HFF-Myc (cell line): ENCODE measurements at regions not wholly inside any gene's neighbourhood (a gene's known extent, or its start where the extent isn't known, plus 50 kb on each side); places are given as distances from the start of the nearest gene placed in this dataset.

Experiments
- DNase-seq: peaks from one replicate; pipeline ENCODE4 v3.0.0-alpha.2; 2011; ENCODE audit warnings: low read depth; ENCODE audit errors: extremely low read depth
- H3K4me3 ChIP-seq: replicated peaks from 2 replicates; pipeline ENCODE4 v1.5.1; 2011; ENCODE audit warnings: low read depth, mild to moderate bottlenecking, control low read depth, low read length
- CTCF ChIP-seq: IDR thresholded peaks from 2 replicates; pipeline ENCODE4 v1.5.1; 2012; ENCODE audit warnings: mild to moderate bottlenecking, low read depth, low read length, control low read depth; ENCODE audit errors: missing control alignments

DNA sequence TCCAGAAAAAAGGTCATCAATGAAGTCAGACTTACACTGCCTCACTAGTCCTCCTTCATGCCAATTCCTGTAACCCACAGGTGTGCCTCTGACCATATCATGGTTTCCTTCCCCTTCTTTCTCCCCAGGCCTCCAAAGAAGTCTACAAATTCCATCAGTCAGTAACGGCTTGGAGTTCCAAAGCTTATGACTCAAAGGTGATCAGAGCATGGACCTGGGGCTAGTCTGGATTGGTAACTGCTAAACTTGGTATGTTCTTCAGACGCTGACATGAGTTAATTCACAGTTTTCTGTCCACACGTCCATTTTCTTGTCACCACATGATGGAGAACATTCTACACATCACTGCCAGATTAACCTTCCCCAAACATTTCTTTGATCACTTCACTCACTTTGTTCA is 560.4 kb downstream of the ETNK1 start:
- TF ChIP-seq CTCF, result no peak
- H3K4me3 ChIP-seq, result no peak overlapping the region
- DNase-seq, result no peak

DNA sequence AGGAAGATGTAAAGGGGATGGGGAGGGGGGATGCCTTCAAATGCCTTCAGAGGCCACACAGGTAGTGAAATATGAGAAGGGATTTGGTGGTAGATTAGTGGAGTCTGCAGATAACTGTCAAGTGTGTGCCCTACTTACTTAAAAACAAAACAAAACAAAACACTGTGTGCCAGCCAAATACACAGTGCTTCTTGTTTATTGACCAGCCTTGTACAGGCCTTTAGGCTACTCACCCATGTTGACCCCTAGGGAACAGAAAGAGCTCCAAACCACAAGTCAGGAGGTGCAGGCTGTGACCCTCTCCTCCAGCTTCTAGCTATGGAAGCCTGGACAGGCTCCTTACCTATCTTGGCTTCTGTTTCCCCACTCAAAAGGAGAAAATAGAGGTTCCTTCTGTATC is 562.0 kb downstream of the ETNK1 start:
- TF ChIP-seq CTCF, result no peak
- H3K4me3 ChIP-seq, result no peak overlapping the region
- no peak for DNase-seq

- TF ChIP-seq CTCF, result no peak
- no peak overlapping the region for H3K4me3 ChIP-seq
- no peak for DNase-seq
Observed at GRCh38 chr12:23193552-23193951, 568.6 kb downstream of the ETNK1 start.

DNA sequence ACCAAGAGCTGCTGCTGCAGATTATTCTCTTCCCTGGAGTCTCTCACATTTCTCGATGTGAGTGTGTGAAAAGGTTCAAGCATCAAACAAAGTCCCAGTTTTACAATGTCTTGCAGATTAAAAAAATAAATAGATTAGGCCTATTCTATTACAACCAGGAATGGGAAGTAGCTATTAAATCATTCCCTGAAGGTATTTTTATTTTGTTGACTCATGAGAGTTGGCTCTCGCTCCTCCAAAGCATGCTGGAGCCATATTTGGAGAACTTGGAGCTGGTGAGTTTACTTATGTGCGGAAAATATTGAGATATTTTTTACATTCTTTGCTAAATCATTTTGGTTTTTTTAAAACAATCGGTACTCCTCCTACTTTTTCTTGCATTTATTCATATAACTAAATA is 572.3 kb downstream of the ETNK1 start:
- DNase-seq, result no peak
- H3K4me3 ChIP-seq, result no peak overlapping the region
- no peak for TF ChIP-seq CTCF

DNA sequence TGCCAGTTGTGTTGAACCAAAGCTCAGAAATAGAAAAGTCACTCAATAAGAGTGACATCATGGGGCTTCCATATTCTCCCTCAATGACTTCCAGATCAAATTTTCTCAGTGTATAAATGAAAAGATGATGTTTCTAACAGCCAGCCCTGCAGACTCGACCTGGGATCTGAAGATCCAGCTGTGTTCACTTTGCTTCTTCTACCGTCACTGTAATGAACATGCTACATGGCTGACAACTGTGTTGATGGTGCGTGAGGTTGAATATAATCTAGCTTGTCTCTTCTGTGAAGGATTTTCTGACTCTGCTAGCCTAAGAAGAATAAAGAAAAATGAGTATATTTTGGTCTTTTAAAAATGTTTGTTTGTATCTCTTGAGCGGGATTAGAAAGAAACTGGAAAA is 577.8 kb downstream of the ETNK1 start:
- no peak for DNase-seq
- no peak for TF ChIP-seq CTCF
- no peak overlapping the region for H3K4me3 ChIP-seq

GRCh38 chr12:23204933-23205778 is 580.2 kb downstream of the ETNK1 start:
- peak; percentile 14 for DNase-seq
- no peak overlapping the region for H3K4me3 ChIP-seq
- TF ChIP-seq CTCF, result peak; percentile 79

- H3K4me3 ChIP-seq, result no peak overlapping the region
- TF ChIP-seq CTCF, result no peak
- DNase-seq, result no peak
Observed at GRCh38 chr12:23209793-23210192, 584.8 kb downstream of the ETNK1 start.
